NAMALWA (cell line): ENCODE measurements at regions not wholly inside any gene's neighbourhood (a gene's known extent, or its start where the extent isn't known, plus 50 kb on each side); places are given as distances from the start of the nearest gene placed in this dataset.

ENCODE experiments used
- DNase-seq: peaks from one replicate; pipeline ENCODE4 v3.0.0-alpha.2; 2015; ENCODE audit warnings: low spot score

DNA sequence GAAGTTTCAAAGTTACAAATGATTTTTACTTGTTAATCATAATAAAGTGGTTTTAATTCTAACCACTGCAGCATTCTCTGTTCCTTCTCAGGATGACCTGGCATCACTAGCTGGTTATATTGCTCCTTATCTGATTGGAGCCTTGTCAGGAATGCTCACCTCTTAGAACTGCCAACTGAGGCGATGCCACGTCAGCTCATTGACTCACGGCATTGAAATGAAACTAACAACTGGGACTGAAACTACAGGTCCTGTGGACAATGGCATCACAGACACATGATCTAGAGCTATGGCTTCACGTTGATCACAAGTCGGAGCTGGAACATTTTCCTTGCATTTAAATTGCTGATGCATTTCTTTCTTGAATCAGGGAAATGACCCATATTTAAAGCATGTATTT lies 54.9 kb upstream of the MAP2 start:
- DNase-seq: no peak

DNA sequence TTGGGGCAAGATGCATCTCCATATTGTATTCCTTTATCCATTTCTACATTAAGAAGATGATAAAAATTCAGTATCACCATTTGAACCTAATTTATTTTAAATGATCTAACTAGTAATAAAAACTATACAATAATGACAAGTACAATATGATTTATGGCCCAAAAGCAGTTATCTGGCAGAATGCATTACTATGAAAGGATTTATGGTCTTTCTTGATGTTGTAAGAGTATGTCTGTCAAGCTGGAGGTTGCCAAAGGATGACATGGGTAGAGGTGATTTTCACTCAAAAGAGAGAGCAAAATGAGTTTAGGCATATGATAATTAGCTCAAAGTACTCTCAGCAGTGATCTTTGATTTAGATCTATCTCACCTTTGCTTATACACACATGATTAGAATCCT lies 54.2 kb upstream of the MAP2 start:
- no peak for DNase-seq

DNA sequence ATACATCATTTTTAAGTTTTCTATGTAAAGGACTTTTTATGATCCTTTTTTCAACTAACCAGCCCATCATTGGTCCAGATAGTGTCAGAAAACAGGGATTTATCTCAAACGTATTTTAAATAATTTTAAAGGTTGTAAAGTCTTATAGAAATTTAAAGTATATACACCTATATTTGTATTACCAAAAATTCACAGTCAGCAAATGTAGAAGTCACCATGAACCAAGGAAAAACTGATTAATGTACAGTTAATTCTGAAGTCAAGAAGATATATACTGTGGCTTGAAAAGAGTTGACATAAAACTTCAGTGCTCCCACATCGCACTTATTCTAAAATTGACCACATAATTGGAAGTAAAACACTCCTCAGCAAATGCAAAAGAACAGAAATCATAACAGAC lies 52.4 kb upstream of the MAP2 start:
- no peak for DNase-seq
